Activated gamma-delta T cell treated with Interleukin-2 at 50 U/mL for 16 hours (primary cell): ENCODE measurements at regions not wholly inside any gene's neighbourhood (a gene's known extent, or its start where the extent isn't known, plus 50 kb on each side); places are given as distances from the start of the nearest gene placed in this dataset.
"Not testable (repeated sequence)": the region's sequence is repeated elsewhere in the genome, so short reads cannot be mapped to it uniquely, and the experiment has no call there.

Experiments used
- DNase-seq: peaks from one replicate; pipeline ENCODE4 v3.0.0-alpha.2; 2020

GRCh38 chr3:43236008-43236407 lies 50.3 kb upstream of the SNRK start:
- DNase-seq: no peak

- no peak for DNase-seq
Observed at GRCh38 chr3:43233062-43233461, 53.3 kb upstream of the SNRK start.

GRCh38 chr3:43231276-43232000 lies 54.9 kb upstream of the SNRK start:
- DNase-seq: no peak

- not testable (repeated sequence) for DNase-seq
Observed at GRCh38 chr3:43229865-43230264, 56.5 kb upstream of the SNRK start.

- not testable (repeated sequence) for DNase-seq
Observed at GRCh38 chr3:43227685-43228084, 58.7 kb upstream of the SNRK start.

GRCh38 chr3:43224405-43225073 lies 61.8 kb upstream of the SNRK start:
- DNase-seq: no peak

GRCh38 chr3:43223670-43224364 lies 62.5 kb upstream of the SNRK start:
- DNase-seq: no peak

GRCh38 chr3:43222590-43222989 lies 63.8 kb upstream of the SNRK start:
- DNase-seq: no peak

- no peak for DNase-seq
Observed at GRCh38 chr3:43221076-43221475, 65.3 kb upstream of the SNRK start.

- DNase-seq: no peak
Observed at GRCh38 chr3:43219616-43220015, 66.7 kb upstream of the SNRK start.

- no peak for DNase-seq
Observed at GRCh38 chr3:43218921-43219320, 67.4 kb upstream of the SNRK start.

GRCh38 chr3:43218156-43218555 lies 68.2 kb upstream of the SNRK start:
- DNase-seq: no peak

GRCh38 chr3:43217633-43218032 lies 68.7 kb upstream of the SNRK start:
- no peak for DNase-seq

GRCh38 chr3:43217206-43217605 lies 69.1 kb upstream of the SNRK start:
- DNase-seq: no peak

GRCh38 chr3:43215663-43216275 lies 70.6 kb upstream of the SNRK start:
- DNase-seq: no peak

- DNase-seq: no peak
Observed at GRCh38 chr3:43215138-43215537, 71.2 kb upstream of the SNRK start.

GRCh38 chr3:43214616-43215015 lies 71.7 kb upstream of the SNRK start:
- no peak for DNase-seq

GRCh38 chr3:43213631-43214030 lies 72.7 kb upstream of the SNRK start:
- DNase-seq: no peak

GRCh38 chr3:43212914-43213611 lies 73.3 kb upstream of the SNRK start:
- no peak for DNase-seq

- no peak for DNase-seq
Observed at GRCh38 chr3:43211681-43212080, 74.7 kb upstream of the SNRK start.

- DNase-seq: no peak
Observed at GRCh38 chr3:43210049-43211027, 76.0 kb upstream of the SNRK start.

GRCh38 chr3:43207628-43208085 lies 78.7 kb upstream of the SNRK start:
- no peak for DNase-seq
